AG04450 (cell line): ENCODE measurements at regions not wholly inside any gene's neighbourhood (a gene's known extent, or its start where the extent isn't known, plus 50 kb on each side); places are given as distances from the start of the nearest gene placed in this dataset.

ENCODE experiments used
- CTCF ChIA-PET: fragments of 300-600, 350-600 bp; formaldehyde crosslinking; extraction: SDS; loops from one replicate; lab custom pipeline; 2022; ENCODE audit warnings: antibody characterized with exemption, inconsistent platforms; lab: Charles Lee
- POLR2A ChIA-PET: fragments of 350-600 bp; formaldehyde crosslinking; extraction: SDS; loops from one replicate; lab custom pipeline; 2021; ENCODE audit warnings: antibody characterized with exemption, inconsistent platforms; lab: Yijun Ruan, JAX
- DNase-seq: peaks from one replicate; pipeline ENCODE4 v3.0.0-alpha.2; 2011; ENCODE audit warnings: low read depth, low spot score
- H3K27ac ChIP-seq: one replicate; pipeline ENCODE4 v1.5.1; 2012; ENCODE audit warnings: low read depth, low read length, control low read depth
- H3K27me3 ChIP-seq: one replicate; pipeline ENCODE4 v1.6.0; 2012; ENCODE audit warnings: low read length; ENCODE audit not compliant: control insufficient read depth, insufficient read depth
- H3K4me3 ChIP-seq: 2 replicates; pipeline ENCODE4 v1.5.1; 2011; ENCODE audit warnings: mild to moderate bottlenecking, low read depth, low read length, control low read depth
- H3K9me3 ChIP-seq: 2 replicates; pipeline ENCODE4 v1.5.1; 2012; ENCODE audit warnings: low read length; ENCODE audit not compliant: control insufficient read depth, insufficient read depth
- TF ChIP-seq, protein P1 (sequence below): IDR thresholded peaks from 2 replicates; pipeline ENCODE4 v1.5.1; 2011; ENCODE audit warnings: low read depth, low read length, control low read depth, inconsistent platforms

DNA sequence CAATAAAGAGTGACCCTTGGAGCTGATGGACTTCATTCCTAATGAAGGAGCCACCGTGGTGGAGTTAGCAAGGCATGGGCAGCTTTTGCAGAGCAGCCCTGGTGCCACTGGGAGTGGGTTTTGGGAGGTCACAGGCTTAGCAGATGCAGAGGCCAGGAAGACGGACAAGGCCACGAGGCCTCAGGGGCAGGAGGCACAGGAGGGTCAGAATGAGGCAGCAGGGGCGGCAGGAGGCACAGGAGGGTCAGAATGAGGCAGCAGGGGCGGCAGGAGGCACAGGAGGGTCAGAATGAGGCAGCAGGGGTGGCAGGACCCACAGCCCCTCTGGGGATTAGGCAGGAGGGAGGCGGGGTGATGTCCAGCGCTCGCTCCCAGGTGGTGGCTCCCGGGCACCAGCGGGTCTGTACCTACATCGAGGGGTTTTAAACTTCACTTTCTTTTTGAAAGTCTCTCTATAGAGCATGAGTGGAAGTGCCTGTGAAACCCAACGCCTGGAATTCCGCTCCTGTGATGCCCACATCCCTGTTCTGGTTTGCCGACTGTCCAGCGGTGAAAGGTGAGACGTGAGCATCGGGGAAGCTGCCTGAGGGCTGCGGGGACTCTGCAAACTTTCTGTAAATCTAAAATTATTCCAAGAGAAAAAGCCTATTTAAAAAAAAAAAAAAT is 521.6 kb downstream of the BRD1 start:
- Histone ChIP-seq H3K4me3 (no peak overlapping the region), H3K27me3 (no peaks in the 10 kb centered on the region), H3K9me3 (peaks cover 86% of the 10 kb centered on the region), H3K27ac (no peak overlapping the region)
- no peak for DNase-seq
- POLR2A ChIA-PET, result no interaction called here
- CTCF ChIA-PET, result no interaction called here
- TF ChIP-seq, protein P1, sequence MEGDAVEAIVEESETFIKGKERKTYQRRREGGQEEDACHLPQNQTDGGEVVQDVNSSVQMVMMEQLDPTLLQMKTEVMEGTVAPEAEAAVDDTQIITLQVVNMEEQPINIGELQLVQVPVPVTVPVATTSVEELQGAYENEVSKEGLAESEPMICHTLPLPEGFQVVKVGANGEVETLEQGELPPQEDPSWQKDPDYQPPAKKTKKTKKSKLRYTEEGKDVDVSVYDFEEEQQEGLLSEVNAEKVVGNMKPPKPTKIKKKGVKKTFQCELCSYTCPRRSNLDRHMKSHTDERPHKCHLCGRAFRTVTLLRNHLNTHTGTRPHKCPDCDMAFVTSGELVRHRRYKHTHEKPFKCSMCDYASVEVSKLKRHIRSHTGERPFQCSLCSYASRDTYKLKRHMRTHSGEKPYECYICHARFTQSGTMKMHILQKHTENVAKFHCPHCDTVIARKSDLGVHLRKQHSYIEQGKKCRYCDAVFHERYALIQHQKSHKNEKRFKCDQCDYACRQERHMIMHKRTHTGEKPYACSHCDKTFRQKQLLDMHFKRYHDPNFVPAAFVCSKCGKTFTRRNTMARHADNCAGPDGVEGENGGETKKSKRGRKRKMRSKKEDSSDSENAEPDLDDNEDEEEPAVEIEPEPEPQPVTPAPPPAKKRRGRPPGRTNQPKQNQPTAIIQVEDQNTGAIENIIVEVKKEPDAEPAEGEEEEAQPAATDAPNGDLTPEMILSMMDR, result no peak

DNA sequence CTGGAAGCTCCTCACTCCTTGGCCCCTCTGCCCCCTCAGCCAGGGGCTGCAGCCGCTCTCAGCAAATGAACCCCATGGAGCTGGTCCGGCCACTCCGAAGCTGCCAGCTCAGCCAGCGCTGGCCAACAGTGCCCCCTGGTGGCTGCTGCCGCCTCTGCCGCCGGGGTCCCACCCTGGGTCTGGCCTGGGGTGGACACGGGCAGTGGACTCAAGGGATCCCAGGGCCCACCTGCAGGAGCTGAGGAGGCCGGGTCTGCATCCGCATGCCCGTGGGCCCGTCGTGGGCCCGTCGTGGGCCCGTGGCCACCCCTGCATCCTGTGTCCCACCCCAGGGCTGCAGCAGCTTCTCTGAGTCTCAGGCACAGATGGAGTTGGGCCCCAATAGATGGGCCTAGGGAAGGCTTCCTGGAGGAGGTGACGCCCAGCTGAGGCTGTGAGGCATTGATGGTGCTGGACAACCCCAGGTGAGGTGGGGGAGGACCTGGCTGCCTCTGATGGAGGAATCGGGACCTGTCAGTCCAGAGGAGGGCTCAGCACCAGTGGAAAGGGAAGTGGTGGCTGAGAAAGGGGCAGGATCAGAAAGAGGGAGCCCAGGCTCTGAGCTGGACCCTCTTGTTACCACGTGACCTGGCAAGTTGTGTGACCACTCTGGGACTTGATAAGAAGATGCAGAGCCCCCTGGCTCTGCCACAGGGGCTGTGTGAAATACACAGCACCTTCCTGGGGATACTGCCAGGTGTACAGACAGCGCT is 522.3 kb downstream of the BRD1 start:
- TF ChIP-seq, protein P1, result no peak
- Histone ChIP-seq H3K9me3 (peaks cover 91% of the 10 kb centered on the region), H3K4me3 (no peak overlapping the region), H3K27me3 (no peaks in the 10 kb centered on the region), H3K27ac (no peak overlapping the region)
- DNase-seq, result no peak
- ChIA-PET CTCF (no interaction called here), POLR2A (no interaction called here)

DNA sequence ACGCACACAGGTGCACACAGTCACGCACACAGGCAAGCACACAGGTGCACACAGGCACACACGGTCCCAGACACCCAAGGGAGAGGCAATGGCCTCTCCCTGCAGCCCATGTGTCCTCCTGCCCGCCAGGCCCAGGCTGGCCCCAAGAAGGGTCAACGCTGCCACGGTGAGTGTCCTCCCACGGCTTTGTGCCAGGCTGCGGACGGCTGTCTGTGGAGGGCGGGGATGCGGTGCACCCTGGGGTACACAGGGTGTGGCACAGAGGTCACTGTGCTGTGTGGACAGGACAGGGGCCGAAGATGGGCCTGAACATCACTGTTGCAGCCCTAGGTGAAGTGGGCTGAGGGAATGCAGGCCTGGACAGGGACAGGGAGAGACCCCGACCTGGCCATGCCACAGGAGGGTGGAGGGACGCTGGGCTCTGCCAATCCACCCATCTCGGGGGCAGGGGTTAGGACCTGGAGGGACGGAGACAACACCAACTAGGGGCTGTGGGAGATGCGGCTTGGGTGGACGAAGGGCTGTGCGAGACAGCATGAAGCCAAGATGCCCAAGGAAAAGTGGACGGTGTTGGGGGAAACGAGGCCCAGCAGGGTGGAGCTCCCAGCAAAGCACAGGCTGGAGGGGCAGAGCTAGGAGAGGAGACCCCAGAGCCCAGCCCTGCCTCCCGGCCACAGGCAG is 523.8 kb downstream of the BRD1 start:
- no peak overlapping the region for H3K4me3 ChIP-seq
- ChIA-PET POLR2A (no interaction called here), CTCF (no interaction called here)
- H3K9me3 ChIP-seq, result peaks cover 98% of the 10 kb centered on the region
- TF ChIP-seq, protein P1, result no peak
- no peak for DNase-seq
- no peaks in the 10 kb centered on the region for H3K27me3 ChIP-seq
- no peak overlapping the region for H3K27ac ChIP-seq

DNA sequence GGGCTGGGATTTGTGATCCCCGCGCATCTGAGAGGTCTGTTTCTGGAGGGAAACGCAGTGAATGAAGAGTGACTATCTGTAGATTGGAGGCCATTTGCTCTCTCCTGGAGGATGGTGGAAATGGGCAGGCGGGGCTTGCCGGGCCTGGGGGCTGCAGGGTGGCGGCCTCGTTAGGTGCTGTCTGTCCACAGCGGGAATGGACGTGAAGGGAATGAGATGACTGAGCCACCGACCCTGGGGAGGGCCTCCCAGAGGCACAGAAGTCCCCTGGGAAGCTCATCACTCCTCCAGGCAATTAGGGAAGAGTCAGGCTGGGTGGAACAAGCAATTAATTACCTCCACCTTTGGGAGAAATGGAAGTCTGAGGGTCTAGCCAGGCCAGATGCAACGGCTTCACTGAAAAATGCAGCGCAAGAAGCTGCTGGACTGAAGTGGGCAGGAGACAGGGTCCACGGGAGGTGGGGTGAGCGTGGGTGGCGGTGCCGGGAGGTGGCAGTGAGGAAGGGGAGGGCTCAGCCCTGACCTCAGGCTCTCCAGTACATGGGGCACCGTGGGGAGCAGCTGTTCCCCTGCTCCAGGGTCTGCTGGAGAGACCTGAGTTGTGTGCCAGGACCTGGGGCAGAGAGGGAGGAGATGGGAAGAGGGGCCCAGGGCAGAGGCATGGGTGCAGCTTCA is 524.5 kb downstream of the BRD1 start:
- Histone ChIP-seq H3K9me3 (peaks cover 100% of the 10 kb centered on the region), H3K27me3 (no peaks in the 10 kb centered on the region), H3K4me3 (no peak overlapping the region), H3K27ac (no peak overlapping the region)
- TF ChIP-seq, protein P1, result no peak
- DNase-seq, result no peak
- ChIA-PET CTCF (no interaction called here), POLR2A (no interaction called here)
